ENCODE measurements at regions not wholly inside any gene's neighbourhood (a gene's known extent, or its start where the extent isn't known, plus 50 kb on each side); places are given as distances from the start of the nearest gene placed in this dataset.

DNA sequence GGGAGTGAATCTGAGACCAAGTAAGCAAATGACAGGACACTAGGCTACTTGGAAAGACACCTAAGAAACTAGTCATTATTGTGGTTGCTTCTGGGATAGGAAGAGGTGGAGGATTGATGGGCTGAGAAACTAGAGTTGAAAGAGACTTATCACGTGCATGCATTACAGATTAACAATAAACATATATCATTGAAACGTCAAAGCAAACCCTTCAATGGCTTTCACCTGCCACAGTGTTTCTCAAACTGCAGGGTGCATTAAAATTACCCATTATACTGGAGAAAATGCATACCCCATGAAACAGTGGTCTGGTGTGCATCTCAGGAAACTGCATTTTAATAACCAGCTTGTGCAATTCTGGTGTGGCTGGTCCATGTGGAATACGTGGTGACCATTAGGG, 318.8 kb downstream of the SMAD2 start:
- Histone ChIP-seq H3K9ac (replicated peaks; ENCODE audit: extremely low read depth, insufficient read depth, low read length) (no peak overlapping the region), H3K4me1 (ENCODE audit: control insufficient read depth, extremely low read depth, insufficient read depth, low read length) (no peaks in the 10 kb centered on the region), H3K9me1 (replicated peaks; ENCODE audit: control insufficient read depth, extremely low read depth, insufficient read depth, low read length) (no peaks in the 10 kb centered on the region), H3K9me3 (replicated peaks; ENCODE audit: control insufficient read depth, insufficient read depth, low read length) (no peaks in the 10 kb centered on the region), H3K4me2 (ENCODE audit: insufficient read depth, low read length) (no peak overlapping the region), H3K36me3 (ENCODE audit: control insufficient read depth in 2 of 2, extremely low read depth in 1 of 2, insufficient read depth in 2 of 2, low read length in 2 of 2) (no peaks in the 10 kb centered on the region), H4K20me1 (replicated peaks; ENCODE audit: control insufficient read depth, extremely low read depth, insufficient read depth, low read length) (no peaks in the 10 kb centered on the region), H2AFZ (ENCODE audit: low read depth, low read length) (no peak overlapping the region), H3K4me3 (replicated peaks in 1 of 3; ENCODE audit: insufficient read depth in 1 of 3, low read depth in 1 of 3, low read length in 3 of 3) (no peak overlapping the region), H3K27me3 (ENCODE audit: control insufficient read depth in 2 of 2, insufficient read depth in 2 of 2, low read length in 2 of 2) (no peaks in the 10 kb centered on the region), H3K27ac (ENCODE audit: insufficient read depth, low read depth, low read length) (no peak overlapping the region), H3K79me2 (ENCODE audit: control insufficient read depth, insufficient read depth, low read length) (no peaks in the 10 kb centered on the region)
- TF ChIP-seq EZH2 (IDR thresholded peaks at IDR 0.05; ENCODE audit: borderline replicate concordance, low read depth, low read length, severe bottlenecking) = no peak
- TF ChIP-seq MYC (IDR thresholded peaks at IDR 0.05; ENCODE audit: low read depth, low read length) = no peak
- no peak for TF ChIP-seq FOS (IDR thresholded peaks at IDR 0.05; ENCODE audit: borderline replicate concordance, insufficient read depth, low read length)
- no peak for TF ChIP-seq GATA2 (IDR thresholded peaks at IDR 0.05; ENCODE audit: insufficient read depth, insufficient read length, low read depth, low read length)
- no peak for TF ChIP-seq POLR2AphosphoS5 (IDR thresholded peaks at IDR 0.05; ENCODE audit: insufficient read depth, low read depth, low read length)
- TF ChIP-seq, protein P1, sequence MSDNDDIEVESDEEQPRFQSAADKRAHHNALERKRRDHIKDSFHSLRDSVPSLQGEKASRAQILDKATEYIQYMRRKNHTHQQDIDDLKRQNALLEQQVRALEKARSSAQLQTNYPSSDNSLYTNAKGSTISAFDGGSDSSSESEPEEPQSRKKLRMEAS (IDR thresholded peaks at IDR 0.05; ENCODE audit: insufficient read depth, insufficient read length) = no peak
- TF ChIP-seq, protein P2, sequence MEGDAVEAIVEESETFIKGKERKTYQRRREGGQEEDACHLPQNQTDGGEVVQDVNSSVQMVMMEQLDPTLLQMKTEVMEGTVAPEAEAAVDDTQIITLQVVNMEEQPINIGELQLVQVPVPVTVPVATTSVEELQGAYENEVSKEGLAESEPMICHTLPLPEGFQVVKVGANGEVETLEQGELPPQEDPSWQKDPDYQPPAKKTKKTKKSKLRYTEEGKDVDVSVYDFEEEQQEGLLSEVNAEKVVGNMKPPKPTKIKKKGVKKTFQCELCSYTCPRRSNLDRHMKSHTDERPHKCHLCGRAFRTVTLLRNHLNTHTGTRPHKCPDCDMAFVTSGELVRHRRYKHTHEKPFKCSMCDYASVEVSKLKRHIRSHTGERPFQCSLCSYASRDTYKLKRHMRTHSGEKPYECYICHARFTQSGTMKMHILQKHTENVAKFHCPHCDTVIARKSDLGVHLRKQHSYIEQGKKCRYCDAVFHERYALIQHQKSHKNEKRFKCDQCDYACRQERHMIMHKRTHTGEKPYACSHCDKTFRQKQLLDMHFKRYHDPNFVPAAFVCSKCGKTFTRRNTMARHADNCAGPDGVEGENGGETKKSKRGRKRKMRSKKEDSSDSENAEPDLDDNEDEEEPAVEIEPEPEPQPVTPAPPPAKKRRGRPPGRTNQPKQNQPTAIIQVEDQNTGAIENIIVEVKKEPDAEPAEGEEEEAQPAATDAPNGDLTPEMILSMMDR (IDR thresholded peaks at IDR 0.05; ENCODE audit: extremely low read depth in 1 of 2, insufficient read depth in 1 of 2, low read depth in 1 of 2, low read length in 2 of 2) = no peak
- TF ChIP-seq JUN (IDR thresholded peaks at IDR 0.05; ENCODE audit: borderline replicate concordance, insufficient read depth, insufficient read length, low read depth) = no peak
- no peak for TF ChIP-seq POLR2A (IDR thresholded peaks at IDR 0.05; ENCODE audit: low read depth, low read length)
- intact Hi-C loops (cut with micrococcal nuclease) (no loop called here), dilution Hi-C loops (cut with MboI; ENCODE audit: extremely low pct_ligation_motif_present, low sequenced_read_pairs) (no loop called here)
- no peak for DNase-seq (ENCODE audit: low read depth, low spot score)
- no TSS peak for BruUV-seq (replicated peaks)
- FAIRE-seq = no peak
- ChIA-PET POLR2A (no interaction called here), CTCF (no interaction called here)
